Heart left ventricle (tissue), 16 donors: ENCODE measurements at regions not wholly inside any gene's neighbourhood (a gene's known extent, or its start where the extent isn't known, plus 50 kb on each side); places are given as distances from the start of the nearest gene placed in this dataset.

ENCODE experiments used
- ATAC-seq, 4 donors: fragments of 200-7000 bp; cut with Tn5 transposase; one replicate each; pipeline ENCODE4 v1.9.1; 2020 to 2022; ENCODE audit warnings: moderate library complexity in 4 of 4, mild to moderate bottlenecking in 3 of 4, moderate number of reproducible peaks in 1 of 4
- DNase-seq, 5 donors: peaks; one replicate each; pipeline ENCODE4 v3.0.0-alpha.2; 2020
- H3K27ac ChIP-seq, 12 donors: fragments of 200-600 bp; sonication (generic) in 4 of 12; one replicate each; pipeline versions ENCODE4 v1.5.0 to v1.8.0; 2016 to 2022; ENCODE audit warnings: mild to moderate bottlenecking in 2 of 12
- H3K27me3 ChIP-seq, 9 donors: fragments of 200-600 bp; sonication (generic) in 2 of 9; one replicate each; pipeline versions ENCODE4 v1.5.1 to v1.8.0; 2016 to 2022; ENCODE audit warnings: mild to moderate bottlenecking in 3 of 9
- H3K36me3 ChIP-seq, 9 donors: fragments of 200-600 bp; sonication (generic) in 2 of 9; one replicate each; pipeline versions ENCODE4 v1.5.0 to v1.8.0; 2018 to 2022; ENCODE audit warnings: mild to moderate bottlenecking in 2 of 9
- H3K4me1 ChIP-seq, 12 donors: fragments of 200-600 bp; sonication (generic) in 4 of 12; one replicate each; pipeline versions ENCODE4 v1.5.0 to v1.8.0; 2016 to 2022; ENCODE audit warnings: mild to moderate bottlenecking in 3 of 12
- H3K4me3 ChIP-seq, 12 donors: fragments of 200-600 bp; sonication (generic) in 4 of 12; one replicate each; pipeline versions ENCODE4 v1.5.0 to v1.8.0; 2017 to 2022; ENCODE audit warnings: mild to moderate bottlenecking in 9 of 12, moderate library complexity in 4 of 12
- H3K9me3 ChIP-seq, 12 donors: fragments of 200-600 bp; sonication (generic) in 4 of 12; one replicate each; pipeline versions ENCODE4 v1.5.0 to v1.8.0; 2016 to 2022; ENCODE audit warnings: mild to moderate bottlenecking in 1 of 12
- CTCF ChIP-seq, 12 donors: fragments of 200-600 bp; sonication (generic) in 4 of 12; IDR thresholded peaks; one replicate each; pipeline versions ENCODE4 v1.5.0 to v1.8.0; 2018 to 2022; ENCODE audit warnings: antibody characterized with exemption in 12 of 12, mild to moderate bottlenecking in 5 of 12
- POLR2A ChIP-seq, 2 donors: fragments of 450-650 bp; IDR thresholded peaks; one replicate each; pipeline ENCODE4 v1.6.1; 2017; ENCODE audit warnings: antibody characterized with exemption in 2 of 2, mild to moderate bottlenecking in 2 of 2, moderate library complexity in 2 of 2
- WGBS, 4 donors: extraction: QIAGEN DNeasy Blood & Tissue Kit in 2 of 4; methylation state at CpG; one replicate each; pipeline versions ENCODE4 v1.1.5 to v1.1.7; 2013 to 2018; 5-methylcytosine and 5-hydroxymethylcytosine counted together
- intact Hi-C, 10 donors: fragments of 100-400 bp; cut with DNase I; formaldehyde crosslinking; loops; one replicate each; pipeline versions ENCODE4 v1.11.1 to v1.14.2; 2022
- donor health status: ischemic (EF 13 %, LVEDD 7.1; RV severe dilation, severe dysfunction).
- donor health status: healthy with polysubstance abuse.
- donor health status: DM: no; HTN: yes; CAD: no.
- donor health status: DM: no; HTN: no; CAD: no.
- donor health status: ischemic (EF 25% LVEDD 6.9; RV normal size, moderate dysfunction).
- donor health status: ischemic (EF 25% LVEDD 5.7; RV mildly dilated, moderate dysfunction).
- donor health status: healthy.
- donor health status: DM: yes; HTN: yes; CAD: no.
- donor health status: ischemic (EF 35%, LVEDD 5.7; RV mildly dilated, moderate dysfunction).
- donor health status: nonischemic (EF 11% LVEDD 7.7; RV severe dilation, severe dysfunction).
- donor health status: DM: yes; HTN: yes; CAD: no.
- donor health status: PGD.
- donor health status: ischemic (EF 29% LVEDD 5.4; RV normal size, mild dysfunction).
- donor health status: nonischemic (EF 23%, LVEDD 6.1; RV moderate dilation, normal function).

DNA sequence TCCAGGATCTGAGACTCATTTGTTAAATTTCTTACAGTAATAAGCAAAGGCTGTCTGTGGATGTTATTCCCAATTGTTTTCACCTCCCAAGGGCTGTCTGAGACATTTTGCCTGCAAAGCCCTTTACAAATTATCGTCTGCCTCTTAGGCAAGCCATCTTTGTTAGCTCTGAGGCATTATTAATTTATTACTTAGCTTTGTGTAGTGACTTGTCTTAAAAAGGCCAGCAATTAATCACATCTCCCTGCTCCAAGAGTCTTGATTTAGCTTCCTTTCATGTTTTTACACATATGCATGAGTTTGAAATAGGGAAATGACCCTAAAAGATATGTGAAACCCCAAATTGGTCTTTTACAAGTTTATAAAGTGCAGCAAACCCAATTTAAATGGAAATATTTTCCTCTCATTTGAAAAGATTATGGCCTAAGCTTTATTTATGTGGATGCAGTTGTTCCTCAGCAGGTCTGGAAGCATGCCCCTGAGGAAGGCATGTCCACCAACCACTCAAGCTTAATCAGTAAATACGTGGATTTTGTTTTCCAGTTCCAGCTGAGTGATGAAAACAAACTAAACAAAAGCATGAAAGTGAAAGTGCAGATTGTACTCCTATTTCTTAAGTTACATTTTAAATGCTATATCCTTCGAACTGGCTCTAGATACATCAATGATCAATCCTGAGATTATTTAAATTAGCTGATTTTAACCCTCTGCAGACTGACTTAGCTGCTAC, 173.6 kb upstream of the LNX1 start:
- Histone ChIP-seq H3K36me3 (no peaks in the 10 kb centered on the region), H3K4me3 (no peak overlapping the region), H3K9me3 (peaks cover 0 to 8% (median 0%) of the 10 kb centered on the region in 12 donors), H3K27me3 (no peaks in the 10 kb centered on the region), H3K4me1 (peaks cover 0 to 5% (median 0%) of the 10 kb centered on the region in 12 donors), H3K27ac (no peak overlapping the region)
- no peak for DNase-seq
- intact Hi-C loops: no loop called here
- no peak for TF ChIP-seq POLR2A (IDR thresholded peaks at IDR 0.05)
- no peak for TF ChIP-seq CTCF (IDR thresholded peaks at IDR 0.05)
- 60 to 69% (median 62%) methylated on average over 3 of the region's 3 CpGs for WGBS, 4 donors
- ATAC-seq: no peak

DNA sequence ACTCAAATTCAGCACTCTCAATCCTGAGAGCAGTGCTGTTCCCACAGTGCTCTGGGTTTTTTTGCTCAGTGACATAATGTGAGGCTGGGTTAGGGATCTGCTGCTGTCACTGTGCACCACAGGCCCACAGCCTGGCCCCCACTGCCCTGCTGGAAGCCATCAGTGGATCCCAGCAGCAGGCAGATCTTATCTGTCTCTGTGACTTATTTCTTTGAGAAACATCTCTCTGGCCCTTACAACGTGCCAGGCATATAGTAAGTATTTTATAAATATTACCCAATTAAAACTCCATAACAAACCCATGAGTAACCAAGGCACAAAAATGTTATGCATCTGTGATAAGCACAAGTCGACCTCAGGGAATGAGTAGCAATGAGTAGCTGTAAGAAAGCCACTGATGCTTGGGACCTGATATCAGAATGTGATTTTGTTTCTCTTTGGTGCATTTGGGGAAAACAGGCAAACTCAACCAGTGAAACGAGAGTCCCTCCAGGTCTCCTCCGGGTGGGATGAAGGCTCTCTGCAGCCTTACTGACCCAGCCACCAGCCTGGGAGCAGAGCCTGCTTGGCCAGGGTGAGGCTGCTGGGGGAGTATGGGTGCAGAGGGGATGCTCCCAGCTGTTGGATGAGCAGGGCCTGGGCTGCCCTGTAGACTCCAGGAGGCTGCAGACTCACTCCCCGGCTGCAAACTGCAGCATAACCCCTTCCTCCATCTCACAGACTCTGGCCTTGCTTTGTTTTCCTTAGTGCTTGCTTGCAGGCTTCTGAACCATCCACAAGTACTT, 172.7 kb upstream of the LNX1 start:
- Histone ChIP-seq H3K27me3 (no peaks in the 10 kb centered on the region), H3K36me3 (no peaks in the 10 kb centered on the region), H3K4me3 (no peak overlapping the region), H3K4me1 (peaks cover 0 to 5% (median 0%) of the 10 kb centered on the region in 12 donors), H3K27ac (no peak overlapping the region), H3K9me3 (peaks cover 0 to 8% (median 0%) of the 10 kb centered on the region in 12 donors)
- 47 to 49% (median 48%) methylated on average over 5 of the region's 5 CpGs for WGBS, 4 donors
- no peak for TF ChIP-seq POLR2A (IDR thresholded peaks at IDR 0.05)
- no peak for TF ChIP-seq CTCF (IDR thresholded peaks at IDR 0.05)
- intact Hi-C loops: no loop called here
- ATAC-seq: peak in 2 of 4 donors; percentile 39 to 50
- DNase-seq: no peak

DNA sequence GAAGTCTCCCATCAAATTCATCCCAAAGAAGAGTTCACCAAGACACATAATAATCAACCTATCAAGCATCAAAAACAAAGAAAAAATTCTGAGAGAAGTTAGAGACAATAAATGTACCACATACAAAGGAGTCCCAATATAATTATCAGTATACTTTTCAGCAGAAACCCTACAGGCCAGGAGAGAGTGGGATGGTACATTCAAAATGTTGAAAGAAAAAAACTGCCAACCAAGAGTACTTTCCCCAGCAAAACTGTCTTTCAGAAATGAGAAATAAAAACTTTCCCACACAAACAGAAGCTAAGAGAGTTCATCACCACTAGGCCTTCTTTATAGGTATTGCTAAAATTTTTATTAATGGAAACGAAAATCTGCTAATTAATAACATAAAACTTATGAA, 164.4 kb upstream of the LNX1 start:
- Histone ChIP-seq H3K4me3 (no peak overlapping the region), H3K27me3 (no peaks in the 10 kb centered on the region), H3K36me3 (no peaks in the 10 kb centered on the region), H3K9me3 (peaks cover 0 to 30% (median 13%) of the 10 kb centered on the region in 12 donors), H3K4me1 (no peaks in the 10 kb centered on the region), H3K27ac (no peak overlapping the region)
- DNase-seq: no peak
- TF ChIP-seq POLR2A (IDR thresholded peaks at IDR 0.05): no peak
- TF ChIP-seq CTCF (IDR thresholded peaks at IDR 0.05): no peak
- WGBS, 4 donors: 34 to 92% (median 71%) methylated on average over 1 of the region's 1 CpG
- intact Hi-C loops: loop anchor here in 1 of 10 donors (10.0 kb wide), 1 partner anchor 91 kb away; no protein-coding TSS in a partner anchor
- ATAC-seq: no peak

- Histone ChIP-seq H3K4me3 (no peak overlapping the region), H3K4me1 (no peaks in the 10 kb centered on the region), H3K27me3 (peaks cover 0 to 9% (median 0%) of the 10 kb centered on the region in 9 donors), H3K36me3 (no peaks in the 10 kb centered on the region), H3K9me3 (peaks cover 0 to 26% (median 13%) of the 10 kb centered on the region in 12 donors), H3K27ac (no peak overlapping the region)
- WGBS, 4 donors: 37 to 84% (median 78%) methylated on average over 2 of the region's 2 CpGs
- intact Hi-C loops: loop anchor here in 1 of 10 donors (10.0 kb wide), 1 partner anchor 87 kb away; no protein-coding TSS in a partner anchor
- TF ChIP-seq POLR2A (IDR thresholded peaks at IDR 0.05): no peak
- TF ChIP-seq CTCF (IDR thresholded peaks at IDR 0.05): no peak
- no peak for DNase-seq
- ATAC-seq: no peak
Observed at GRCh38 chr4:53752124-53752523, 160.8 kb upstream of the LNX1 start.
